Prostate gland (tissue), 2 donors: ENCODE measurements at regions not wholly inside any gene's neighbourhood (a gene's known extent, or its start where the extent isn't known, plus 50 kb on each side); places are given as distances from the start of the nearest gene placed in this dataset.

ENCODE experiments used
- DNase-seq: peaks from one replicate; pipeline ENCODE4 v3.0.0-alpha.2; 2019; ENCODE audit warnings: low spot score
- H3K27ac ChIP-seq, 2 donors: fragments of 200-600 bp; sonication (generic); 2 replicates each; pipeline ENCODE4 v1.5.1; 2017 to 2019
- H3K27me3 ChIP-seq: fragments of 200-600 bp; sonication (generic); replicated peaks from 2 replicates; pipeline ENCODE4 v1.5.1; 2019; ENCODE audit not compliant: insufficient read depth
- H3K36me3 ChIP-seq, 2 donors: fragments of 200-600 bp; sonication (generic); 1 replicate in 1 of 2; 2 replicates in 1 of 2; pipeline versions ENCODE4 v1.5.1 to v1.8.1; 2017 to 2019
- H3K4me1 ChIP-seq: fragments of 200-600 bp; sonication (generic); replicated peaks from 2 replicates; pipeline ENCODE4 v1.5.1; 2019
- H3K4me3 ChIP-seq, 2 donors: fragments of 200-600 bp; sonication (generic); 2 replicates each; pipeline ENCODE4 v1.5.1; 2017 to 2019
- H3K9me3 ChIP-seq: fragments of 200-600 bp; sonication (generic); 2 replicates; pipeline ENCODE4 v1.5.1; 2017
- CTCF ChIP-seq, 4 experiments: fragments of 200-600 bp in 2 of 4; fragments of 450-650 bp in 2 of 4; sonication (generic) in 2 of 4; IDR thresholded peaks; 1 replicate in 3 of 4; 2 replicates in 1 of 4; pipeline ENCODE4 v1.5.1; 2016 to 2019; ENCODE audit warnings: antibody characterized with exemption in 4 of 4, mild to moderate bottlenecking in 2 of 4, moderate library complexity in 2 of 4
- POLR2A ChIP-seq: fragments of 450-650 bp; IDR thresholded peaks from one replicate; pipeline ENCODE4 v1.6.1; 2016; ENCODE audit warnings: antibody characterized with exemption, mild to moderate bottlenecking
- POLR2AphosphoS5 ChIP-seq: sonication (generic); formaldehyde crosslinking; IDR thresholded peaks from one replicate; pipeline ENCODE4 v1.6.1; 2017; ENCODE audit warnings: antibody characterized with exemption
- WGBS: methylation state at CpG from one replicate; pipeline ENCODE4 v1.1.5; 2018; 5-methylcytosine and 5-hydroxymethylcytosine counted together
- intact Hi-C: fragments of 100-400 bp; cut with DNase I; formaldehyde crosslinking; loops from one replicate; pipeline ENCODE4 v1.14.2; 2022

- no peak for DNase-seq
- H3K36me3 ChIP-seq: no peaks in the 10 kb centered on the region
- TF ChIP-seq POLR2AphosphoS5: no peak
- TF ChIP-seq POLR2A: no peak
- no peak for TF ChIP-seq CTCF (IDR thresholded peaks at IDR 0.05)
- H3K27ac ChIP-seq: no peak overlapping the region
- no peak overlapping the region for H3K4me3 ChIP-seq
- peaks cover 3% of the 10 kb centered on the region for H3K4me1 ChIP-seq
- H3K27me3 ChIP-seq: no peaks in the 10 kb centered on the region
- intact Hi-C loops: no loop called here
- no peaks in the 10 kb centered on the region for H3K9me3 ChIP-seq
- WGBS: 69% methylated on average over 8 of the region's 8 CpGs
Observed at GRCh38 chr20:58019850-58020625, 208.4 kb downstream of the ANKRD60 start.

GRCh38 chr20:58019027-58019849, 209.2 kb downstream of the ANKRD60 start:
- Histone ChIP-seq H3K36me3 (no peaks in the 10 kb centered on the region), H3K4me1 (peaks cover 3% of the 10 kb centered on the region), H3K4me3 (no peak overlapping the region), H3K27ac (peak overlapping the region; percentile 77 to 85), H3K9me3 (no peaks in the 10 kb centered on the region), H3K27me3 (no peaks in the 10 kb centered on the region)
- intact Hi-C loops: no loop called here
- TF ChIP-seq POLR2AphosphoS5 (no peak), CTCF (IDR thresholded peaks at IDR 0.05) (no peak), POLR2A (no peak)
- no peak for DNase-seq
- 92% methylated on average over 24 of the region's 24 CpGs for WGBS

- peaks cover 3% of the 10 kb centered on the region for H3K4me1 ChIP-seq
- H3K9me3 ChIP-seq: no peaks in the 10 kb centered on the region
- H3K36me3 ChIP-seq: no peaks in the 10 kb centered on the region
- H3K4me3 ChIP-seq: no peak overlapping the region
- intact Hi-C loops: no loop called here
- 92% methylated on average over 8 of the region's 8 CpGs for WGBS
- peak overlapping the region; percentile 77 to 85 for H3K27ac ChIP-seq
- DNase-seq: no peak
- TF ChIP-seq POLR2A (no peak), POLR2AphosphoS5 (no peak), CTCF (IDR thresholded peaks at IDR 0.05) (no peak)
- no peaks in the 10 kb centered on the region for H3K27me3 ChIP-seq
Observed at GRCh38 chr20:58018590-58018989, 209.9 kb downstream of the ANKRD60 start.

GRCh38 chr20:58017970-58018530, 210.4 kb downstream of the ANKRD60 start:
- H3K27ac ChIP-seq: peak overlapping the region; percentile 77 to 85
- H3K27me3 ChIP-seq: no peaks in the 10 kb centered on the region
- no peaks in the 10 kb centered on the region for H3K9me3 ChIP-seq
- H3K36me3 ChIP-seq: no peaks in the 10 kb centered on the region
- H3K4me1 ChIP-seq: peaks cover 3% of the 10 kb centered on the region
- no peak overlapping the region for H3K4me3 ChIP-seq
- intact Hi-C loops: no loop called here
- TF ChIP-seq POLR2AphosphoS5 (no peak), CTCF (IDR thresholded peaks at IDR 0.05) (no peak), POLR2A (no peak)
- 84% methylated on average over 16 of the region's 16 CpGs for WGBS
- no peak for DNase-seq
